HCT116 (cell line): ENCODE measurements at regions not wholly inside any gene's neighbourhood (a gene's known extent, or its start where the extent isn't known, plus 50 kb on each side); places are given as distances from the start of the nearest gene placed in this dataset.

Experiments
- ATF3 ChIP-seq: IDR thresholded peaks from 2 replicates; pipeline ENCODE4 v1.6.1; 2012
- CEBPB ChIP-seq: IDR thresholded peaks from 2 replicates; pipeline ENCODE4 v1.6.1; 2012; ENCODE audit warnings: low read depth
- CTCF ChIP-seq, 3 experiments: fragments of 200-600 bp in 1 of 3; sonication (generic) in 1 of 3; IDR thresholded peaks in 2 of 3; conservative IDR thresholded peaks in 1 of 3; 2 replicates each; pipeline ENCODE4 v1.5.1; 2012 to 2017; ENCODE audit warnings: low read depth in 2 of 3, low read length in 2 of 3, antibody characterized with exemption in 1 of 3, borderline replicate concordance in 1 of 3, control low read depth in 1 of 3, mild to moderate bottlenecking in 1 of 3, mixed read lengths in 1 of 3, mixed run types in 1 of 3, moderate library complexity in 1 of 3; ENCODE audit not compliant: insufficient read depth in 1 of 3
- EZH2 ChIP-seq: fragments of 200-600 bp; sonication (generic); IDR thresholded peaks from 2 replicates; pipeline ENCODE4 v1.6.1; 2017; ENCODE audit warnings: antibody characterized with exemption, mixed run types
- EZH2phosphoT487 ChIP-seq: fragments of 200-600 bp; IDR thresholded peaks from 2 replicates; pipeline ENCODE4 v1.6.1; 2018; ENCODE audit warnings: antibody characterized with exemption, borderline replicate concordance
- MAX ChIP-seq: IDR thresholded peaks from 2 replicates; pipeline ENCODE4 v1.6.1; 2012
- POLR2A ChIP-seq: IDR thresholded peaks from 2 replicates; pipeline ENCODE4 v1.7.0; 2011; ENCODE audit warnings: borderline replicate concordance; ENCODE audit not compliant: insufficient read depth, insufficient read length; ENCODE audit errors: extremely low read depth
- POLR2AphosphoS5 ChIP-seq: IDR thresholded peaks from 2 replicates; pipeline ENCODE4 v1.6.1; 2011; ENCODE audit warnings: mild to moderate bottlenecking, low read depth, low read length, moderate library complexity
- REST ChIP-seq: IDR thresholded peaks from 2 replicates; pipeline ENCODE4 v1.6.1; 2012; ENCODE audit warnings: low read depth
- TCF7L2 ChIP-seq: IDR thresholded peaks from 2 replicates; pipeline ENCODE4 v1.7.0; 2011; ENCODE audit warnings: borderline replicate concordance, inconsistent platforms; ENCODE audit not compliant: insufficient read depth, insufficient read length; ENCODE audit errors: extremely low read depth
- YY1 ChIP-seq: IDR thresholded peaks from 2 replicates; pipeline ENCODE4 v1.6.1; 2011; ENCODE audit warnings: low read length, low read depth, moderate library complexity, mild to moderate bottlenecking; ENCODE audit not compliant: insufficient replicate concordance; ENCODE audit errors: extremely low read depth
- ZFX ChIP-seq: fragments of 450-650 bp; IDR thresholded peaks from 2 replicates; pipeline ENCODE4 v1.6.1; 2017

- TF ChIP-seq ATF3 (no peak), CTCF (IDR thresholded peaks at IDR 0.05 in 2 of 3, conservative IDR thresholded peaks at IDR 0.05 in 1 of 3; ENCODE audit: borderline replicate concordance in 1 of 3, insufficient read depth in 1 of 3, low read depth in 2 of 3, low read length in 2 of 3) (no peak), REST (no peak), ZFX (no peak), MAX (no peak), EZH2phosphoT487 (no peak), POLR2AphosphoS5 (no peak), EZH2 (no peak), TCF7L2 (no peak), POLR2A (no peak), CEBPB (no peak), YY1 (no peak)
These were observed 405.1 kb downstream of the FOXO1 start for GRCh38 chr13:40261336-40261735.
